ENCODE measurements at regions not wholly inside any gene's neighbourhood (a gene's known extent, or its start where the extent isn't known, plus 50 kb on each side); places are given as distances from the start of the nearest gene placed in this dataset.
A peak's percentile ranks its signal among the peaks of the same experiment; 100 is the strongest.
"Not testable (repeated sequence)": the region's sequence is repeated elsewhere in the genome, so short reads cannot be mapped to it uniquely, and the experiment has no call there.

DNA sequence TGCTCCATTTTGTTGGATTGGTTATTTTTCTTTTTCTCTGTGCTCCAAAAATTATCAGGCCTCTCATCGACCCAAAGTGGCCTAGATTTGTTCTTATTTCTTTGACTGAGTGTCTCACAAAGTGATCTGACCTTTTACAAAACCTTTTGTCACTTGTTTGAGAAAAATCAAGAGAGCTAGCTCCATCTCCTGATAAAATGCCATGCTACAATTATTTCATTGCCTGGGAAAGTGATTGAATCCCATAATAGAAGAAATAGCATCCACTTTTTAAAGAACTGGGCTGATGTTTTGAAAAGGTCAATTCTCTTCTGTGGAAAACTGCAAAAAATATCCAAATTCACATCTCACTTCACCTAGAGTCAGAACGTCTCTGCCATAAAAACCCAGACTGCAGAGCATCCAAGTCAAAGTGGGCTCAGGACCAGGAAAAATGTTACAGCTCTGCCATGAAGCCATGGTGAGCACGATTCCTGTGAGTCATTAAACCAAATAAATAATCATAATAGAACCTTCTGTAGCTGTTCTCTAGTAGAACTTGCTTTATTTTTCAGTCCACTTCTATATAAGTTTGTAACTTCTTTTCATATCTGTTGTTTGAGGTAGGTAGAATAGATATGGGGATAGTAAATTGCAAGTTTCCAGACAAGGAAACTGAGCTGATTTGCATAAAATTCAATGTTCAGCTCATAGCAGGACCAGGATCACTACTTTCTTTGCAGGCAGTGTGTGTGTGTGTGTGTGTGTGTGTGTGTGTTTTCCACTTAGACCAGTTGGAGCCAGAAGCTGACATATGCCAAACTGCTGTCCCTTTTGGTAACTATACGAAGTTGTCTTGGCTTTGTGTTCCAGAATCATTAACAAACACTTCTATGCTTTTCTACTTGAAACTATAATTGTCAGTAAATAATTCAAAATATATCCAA lies 632.5 kb upstream of the ANKRD30A start:
- DNase-seq (ENCODE audit: low read depth) = no peak

- DNase-seq (ENCODE audit: low read depth) = no peak
Measured at GRCh38 chr10:36491926-36492325, 633.5 kb upstream of the ANKRD30A start.

DNA sequence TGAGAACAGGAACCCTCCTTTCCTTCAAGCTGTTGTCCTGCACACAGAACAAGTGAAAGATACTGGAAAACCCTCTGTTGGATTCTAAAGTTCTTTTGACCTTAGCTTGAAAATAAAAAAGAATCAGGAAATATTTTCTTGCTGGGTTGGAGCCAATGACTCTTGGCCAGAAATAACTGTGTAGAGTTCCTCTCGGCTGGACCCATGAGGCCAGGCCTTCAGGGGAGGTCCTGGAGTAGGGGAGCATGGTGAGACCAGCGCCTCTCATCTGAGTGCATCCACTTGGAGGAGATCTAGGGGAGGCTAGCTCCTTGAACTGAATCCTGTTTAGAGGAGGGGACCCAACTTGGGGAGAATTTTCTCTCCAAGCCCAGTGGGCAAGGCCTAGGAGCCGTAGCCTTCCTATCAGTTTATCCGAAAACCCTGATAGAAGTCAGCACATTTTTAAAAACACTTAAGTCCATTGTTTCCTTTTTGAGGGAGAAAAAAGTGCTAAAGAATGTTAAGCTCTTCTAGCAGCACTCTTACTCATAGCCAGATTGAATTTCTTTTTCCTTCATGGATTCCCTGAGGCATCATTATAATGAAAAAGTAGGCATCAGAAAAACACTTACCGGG lies 635.7 kb upstream of the ANKRD30A start:
- DNase-seq (ENCODE audit: low read depth) = peak; percentile 49

DNA sequence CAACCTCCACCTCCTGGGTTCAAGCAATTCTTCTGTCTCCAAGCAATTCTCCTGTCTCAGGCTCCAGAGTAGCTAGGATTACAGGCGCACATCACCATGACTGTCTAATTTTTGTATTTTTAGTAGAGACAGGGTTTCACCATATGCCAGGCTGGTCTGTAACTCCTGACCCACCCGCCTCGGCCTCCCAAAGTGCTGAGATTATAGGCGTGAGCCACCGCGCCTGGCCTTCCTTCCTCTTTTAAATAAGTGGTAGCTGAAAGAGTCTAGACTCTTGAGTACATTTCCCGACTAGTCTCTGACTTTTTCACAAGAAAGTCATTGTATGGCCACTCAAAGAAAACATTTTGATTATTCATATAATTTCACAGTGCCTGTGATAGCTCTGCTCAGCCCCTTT lies 636.2 kb upstream of the ANKRD30A start:
- no peak for DNase-seq (ENCODE audit: low read depth)

GRCh38 chr10:36488579-36488978 lies 636.8 kb upstream of the ANKRD30A start:
- no peak for DNase-seq (ENCODE audit: low read depth)

- no peak for DNase-seq (ENCODE audit: low read depth)
Measured at GRCh38 chr10:36479073-36479472, 646.3 kb upstream of the ANKRD30A start.

GRCh38 chr10:36476399-36476798 lies 649.0 kb upstream of the ANKRD30A start:
- no peak for DNase-seq (ENCODE audit: low read depth)

DNA sequence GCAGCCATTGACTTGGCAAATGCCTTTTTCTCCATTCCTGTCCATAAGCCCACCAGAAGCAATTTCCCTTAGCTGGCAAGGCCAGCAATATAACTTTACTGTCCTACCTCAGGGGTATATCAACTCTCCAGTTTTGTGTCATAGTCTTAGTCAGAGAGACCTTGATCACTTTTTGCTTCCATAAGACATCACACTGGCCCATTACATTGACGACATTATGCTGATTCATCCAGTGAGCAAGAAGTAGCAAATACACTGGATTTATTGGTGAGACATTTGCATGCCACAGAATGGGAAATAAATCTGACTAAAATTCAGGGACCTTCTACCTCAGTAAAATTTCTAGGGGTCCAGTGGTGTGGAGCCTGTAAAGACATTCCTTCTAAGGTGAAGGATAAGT lies 649.7 kb upstream of the ANKRD30A start:
- DNase-seq (ENCODE audit: low read depth) = no peak

- DNase-seq (ENCODE audit: low read depth) = no peak
Measured at GRCh38 chr10:36474456-36474855, 650.9 kb upstream of the ANKRD30A start.

DNA sequence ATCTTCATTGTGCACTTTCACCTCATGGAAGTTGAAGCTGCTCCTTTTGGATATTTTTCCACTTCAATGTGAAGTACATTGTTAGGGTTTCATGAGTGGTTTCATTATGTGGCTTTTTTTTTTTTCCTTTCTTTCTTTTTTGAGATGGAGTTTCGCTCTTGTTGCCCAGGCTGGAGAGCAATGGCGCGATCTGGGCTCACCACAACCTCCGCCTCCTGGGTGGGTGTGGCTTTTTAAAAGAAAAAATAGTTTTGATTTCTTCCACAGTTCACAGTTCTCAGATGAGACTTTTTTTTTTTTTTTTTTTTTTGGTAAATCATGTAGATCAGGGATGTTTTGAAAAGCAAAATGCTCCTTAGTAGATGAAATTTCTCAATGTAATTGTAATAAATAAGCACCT lies 652.3 kb upstream of the ANKRD30A start:
- DNase-seq (ENCODE audit: low read depth) = no peak

- DNase-seq (ENCODE audit: low read depth) = no peak
Measured at GRCh38 chr10:36469585-36469984, 655.8 kb upstream of the ANKRD30A start.

GRCh38 chr10:36468620-36469019 lies 656.8 kb upstream of the ANKRD30A start:
- no peak for DNase-seq (ENCODE audit: low read depth)

GRCh38 chr10:36465604-36466379 lies 659.6 kb upstream of the ANKRD30A start:
- no peak for DNase-seq (ENCODE audit: low read depth)

GRCh38 chr10:36464291-36464690 lies 661.1 kb upstream of the ANKRD30A start:
- DNase-seq (ENCODE audit: low read depth) = no peak

DNA sequence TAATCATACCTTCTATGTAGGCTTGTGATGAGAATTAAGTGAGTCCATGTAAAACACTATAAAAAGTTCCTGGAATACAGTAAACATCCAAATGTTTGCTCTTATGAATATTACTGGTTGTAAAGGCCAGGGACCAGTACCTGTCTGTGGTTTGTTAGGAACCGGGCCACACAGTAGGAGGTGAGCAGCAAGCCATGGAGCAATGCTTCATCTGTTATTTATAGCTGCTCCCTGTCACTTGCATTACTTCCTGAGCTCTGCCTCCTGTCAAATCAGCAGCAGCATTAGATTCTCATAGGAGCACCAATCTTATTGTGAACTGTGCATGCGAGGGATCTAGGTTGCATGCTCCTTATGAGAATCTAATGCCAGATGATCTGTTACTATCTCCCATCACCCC lies 662.0 kb upstream of the ANKRD30A start:
- no peak for DNase-seq (ENCODE audit: low read depth)

DNA sequence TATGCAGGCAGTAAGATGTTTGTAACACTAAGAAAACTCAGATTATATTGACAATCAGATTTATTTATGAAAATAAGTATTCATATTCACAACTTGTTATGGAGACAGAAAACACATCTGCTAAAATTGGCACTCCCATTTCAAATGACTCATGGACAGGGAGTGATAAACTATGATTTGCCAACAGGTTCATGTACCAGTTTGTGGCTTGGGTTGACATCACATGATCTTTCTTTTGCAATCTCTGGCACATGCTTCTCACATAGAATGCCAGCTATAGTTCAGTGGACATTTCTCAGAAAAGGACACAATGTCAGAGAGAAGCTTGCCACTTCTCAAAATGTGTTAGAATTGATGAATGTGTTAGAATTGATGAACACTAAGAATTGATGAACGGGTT lies 663.2 kb upstream of the ANKRD30A start:
- DNase-seq (ENCODE audit: low read depth) = peak; percentile 91

DNA sequence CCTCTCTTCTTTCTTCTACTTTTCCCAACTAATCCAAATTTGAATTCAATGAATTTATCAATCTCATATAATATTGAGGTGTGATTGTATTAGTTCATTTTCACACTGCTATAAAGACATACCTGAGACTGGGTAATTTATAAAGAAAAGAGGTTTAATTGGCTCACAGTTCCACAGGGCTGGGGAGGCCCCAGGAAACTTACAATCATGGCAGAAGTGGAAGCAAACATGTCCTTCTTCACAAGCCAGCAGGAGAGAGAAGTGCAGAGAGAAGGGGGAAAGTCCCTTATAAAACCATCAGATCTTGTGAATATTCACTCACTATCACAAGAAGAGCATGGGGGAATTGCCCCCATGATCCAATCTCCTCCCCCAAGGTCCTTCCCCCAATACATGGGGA lies 667.0 kb upstream of the ANKRD30A start:
- not testable (repeated sequence) for DNase-seq (ENCODE audit: low read depth)

DNA sequence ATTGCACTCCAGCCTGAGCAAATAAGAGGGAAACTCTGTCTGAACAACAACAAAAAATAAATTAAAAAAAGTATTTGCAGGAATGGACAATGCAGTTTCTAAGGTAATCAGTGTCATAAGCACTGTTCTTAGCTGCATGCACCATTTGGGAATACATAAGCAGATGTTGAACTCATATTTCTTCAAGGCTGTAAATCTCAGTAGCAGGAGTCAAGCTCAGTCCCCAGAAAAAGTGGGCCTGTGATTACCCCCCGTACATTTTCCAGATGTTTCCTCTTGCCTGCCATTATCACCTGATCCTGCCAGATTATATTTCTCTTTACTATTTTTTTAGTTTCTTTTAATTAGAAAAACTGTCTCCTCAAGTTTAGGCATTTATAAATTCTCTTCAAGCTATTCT lies 667.6 kb upstream of the ANKRD30A start:
- no peak for DNase-seq (ENCODE audit: low read depth)

- DNase-seq (ENCODE audit: low read depth) = peak; percentile 14
Measured at GRCh38 chr10:36455526-36456133, 669.8 kb upstream of the ANKRD30A start.

- no peak for DNase-seq (ENCODE audit: low read depth)
Measured at GRCh38 chr10:36452851-36453250, 672.5 kb upstream of the ANKRD30A start.

- DNase-seq (ENCODE audit: low read depth) = peak; percentile 75
Measured at GRCh38 chr10:36451391-36451970, 673.9 kb upstream of the ANKRD30A start.

DNA sequence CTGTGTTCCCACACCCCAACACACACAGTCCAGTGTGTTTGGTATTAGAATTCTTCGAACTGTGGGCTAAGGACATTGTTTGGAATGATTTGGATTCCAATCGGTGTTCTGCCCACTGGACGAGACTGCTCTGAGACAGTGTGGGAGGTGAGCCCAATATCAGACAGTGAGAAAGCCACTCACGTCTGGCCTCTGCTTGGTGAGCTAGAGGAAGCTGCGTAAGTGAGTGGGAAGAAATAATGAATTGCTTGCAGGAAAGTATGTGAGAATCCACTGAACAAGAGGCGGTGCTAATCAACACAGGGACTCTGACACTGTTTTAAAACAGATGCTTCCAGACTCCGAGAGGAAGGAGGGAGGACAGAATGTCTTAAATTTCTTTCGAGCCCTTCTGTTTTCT lies 675.0 kb upstream of the ANKRD30A start:
- peak; percentile 88 for DNase-seq (ENCODE audit: low read depth)

Data from amniotic epithelial cell (primary cell).